ENCODE measurements at regions not wholly inside any gene's neighbourhood (a gene's known extent, or its start where the extent isn't known, plus 50 kb on each side); places are given as distances from the start of the nearest gene placed in this dataset.

DNA sequence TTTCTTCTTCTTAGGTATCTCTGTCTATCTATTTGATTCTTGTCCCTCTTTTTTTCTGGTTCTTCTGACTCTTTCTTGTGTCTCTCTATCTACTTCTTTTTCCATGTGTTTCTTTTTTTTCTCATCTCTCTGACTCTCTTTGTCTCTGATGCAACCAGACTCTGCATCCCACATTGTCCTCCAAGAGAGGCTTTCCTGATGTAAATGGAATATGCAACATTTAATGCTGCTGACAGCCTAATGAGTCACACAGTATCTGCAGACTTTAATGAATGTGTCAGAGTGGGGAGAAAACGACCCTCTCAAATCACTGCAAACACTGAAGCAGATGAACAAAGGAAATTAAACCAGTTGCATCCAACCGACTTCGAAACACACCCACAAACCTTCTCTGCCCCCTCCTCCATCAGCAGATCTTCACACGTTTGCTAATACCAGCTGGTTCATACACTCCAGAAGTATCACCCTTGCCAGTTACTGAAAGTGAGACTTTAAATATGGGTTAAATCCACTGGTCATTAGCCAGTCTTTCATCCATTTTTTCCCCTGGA, 351.5 kb downstream of the TXNL1 start:
- TF ChIP-seq, protein P1, sequence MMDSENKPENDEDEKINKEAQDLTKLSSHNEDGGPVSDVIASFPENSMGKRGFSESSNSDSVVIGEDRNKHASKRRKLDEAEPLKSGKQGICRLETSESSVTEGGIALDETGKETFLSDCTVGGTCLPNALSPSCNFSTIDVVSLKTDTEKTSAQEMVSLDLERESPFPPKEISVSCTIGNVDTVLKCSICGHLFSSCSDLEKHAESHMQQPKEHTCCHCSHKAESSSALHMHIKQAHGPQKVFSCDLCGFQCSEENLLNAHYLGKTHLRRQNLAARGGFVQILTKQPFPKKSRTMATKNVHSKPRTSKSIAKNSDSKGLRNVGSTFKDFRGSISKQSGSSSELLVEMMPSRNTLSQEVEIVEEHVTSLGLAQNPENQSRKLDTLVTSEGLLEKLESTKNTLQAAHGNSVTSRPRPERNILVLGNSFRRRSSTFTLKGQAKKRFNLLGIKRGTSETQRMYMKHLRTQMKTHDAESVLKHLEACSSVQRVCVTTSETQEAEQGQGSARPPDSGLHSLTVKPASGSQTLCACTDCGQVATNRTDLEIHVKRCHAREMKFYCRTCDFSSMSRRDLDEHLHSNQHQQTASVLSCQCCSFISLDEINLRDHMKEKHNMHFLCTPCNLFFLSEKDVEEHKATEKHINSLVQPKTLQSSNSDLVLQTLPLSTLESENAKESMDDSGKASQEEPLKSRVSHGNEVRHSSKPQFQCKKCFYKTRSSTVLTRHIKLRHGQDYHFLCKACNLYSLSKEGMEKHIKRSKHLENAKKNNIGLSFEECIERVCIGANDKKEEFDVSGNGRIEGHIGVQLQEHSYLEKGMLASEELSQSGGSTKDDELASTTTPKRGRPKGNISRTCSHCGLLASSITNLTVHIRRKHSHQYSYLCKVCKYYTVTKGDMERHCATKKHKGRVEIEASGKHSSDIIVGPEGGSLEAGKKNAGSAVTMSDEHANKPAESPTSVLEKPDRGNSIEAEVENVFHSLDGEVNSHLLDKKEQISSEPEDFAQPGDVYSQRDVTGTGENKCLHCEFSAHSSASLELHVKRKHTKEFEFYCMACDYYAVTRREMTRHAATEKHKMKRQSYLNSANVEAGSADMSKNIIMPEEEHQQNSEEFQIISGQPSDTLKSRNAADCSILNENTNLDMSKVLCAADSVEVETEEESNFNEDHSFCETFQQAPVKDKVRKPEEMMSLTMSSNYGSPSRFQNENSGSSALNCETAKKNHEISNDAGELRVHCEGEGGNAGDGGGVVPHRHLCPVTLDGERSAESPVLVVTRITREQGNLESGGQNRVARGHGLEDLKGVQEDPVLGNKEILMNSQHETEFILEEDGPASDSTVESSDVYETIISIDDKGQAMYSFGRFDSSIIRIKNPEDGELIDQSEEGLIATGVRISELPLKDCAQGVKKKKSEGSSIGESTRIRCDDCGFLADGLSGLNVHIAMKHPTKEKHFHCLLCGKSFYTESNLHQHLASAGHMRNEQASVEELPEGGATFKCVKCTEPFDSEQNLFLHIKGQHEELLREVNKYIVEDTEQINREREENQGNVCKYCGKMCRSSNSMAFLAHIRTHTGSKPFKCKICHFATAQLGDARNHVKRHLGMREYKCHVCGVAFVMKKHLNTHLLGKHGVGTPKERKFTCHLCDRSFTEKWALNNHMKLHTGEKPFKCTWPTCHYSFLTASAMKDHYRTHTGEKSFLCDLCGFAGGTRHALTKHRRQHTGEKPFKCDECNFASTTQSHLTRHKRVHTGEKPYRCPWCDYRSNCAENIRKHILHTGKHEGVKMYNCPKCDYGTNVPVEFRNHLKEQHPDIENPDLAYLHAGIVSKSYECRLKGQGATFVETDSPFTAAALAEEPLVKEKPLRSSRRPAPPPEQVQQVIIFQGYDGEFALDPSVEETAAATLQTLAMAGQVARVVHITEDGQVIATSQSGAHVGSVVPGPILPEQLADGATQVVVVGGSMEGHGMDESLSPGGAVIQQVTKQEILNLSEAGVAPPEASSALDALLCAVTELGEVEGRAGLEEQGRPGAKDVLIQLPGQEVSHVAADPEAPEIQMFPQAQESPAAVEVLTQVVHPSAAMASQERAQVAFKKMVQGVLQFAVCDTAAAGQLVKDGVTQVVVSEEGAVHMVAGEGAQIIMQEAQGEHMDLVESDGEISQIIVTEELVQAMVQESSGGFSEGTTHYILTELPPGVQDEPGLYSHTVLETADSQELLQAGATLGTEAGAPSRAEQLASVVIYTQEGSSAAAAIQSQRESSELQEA (IDR thresholded peaks at IDR 0.05; ENCODE audit: low read depth) = no peak
- TF ChIP-seq SAP30 (IDR thresholded peaks at IDR 0.05; ENCODE audit: borderline replicate concordance, insufficient read depth, low read depth, low read length, poor library complexity, severe bottlenecking) = no peak
